Natural killer cell (primary cell): ENCODE measurements at regions not wholly inside any gene's neighbourhood (a gene's known extent, or its start where the extent isn't known, plus 50 kb on each side); places are given as distances from the start of the nearest gene placed in this dataset.
"Not testable (repeated sequence)": the region's sequence is repeated elsewhere in the genome, so short reads cannot be mapped to it uniquely, and the experiment has no call there.

ENCODE experiments used
- ATAC-seq, 3 donors: fragments of 150-1000 bp in 2 of 3; fragments of 200-7000 bp in 1 of 3; cut with Tn5 transposase; 1 replicate in 1 of 3; 2 replicates in 2 of 3; pipeline ENCODE4 v1.10.0; 2021; ENCODE audit warnings: mild to moderate bottlenecking in 2 of 3, moderate library complexity in 2 of 3
- DNase-seq, 2 donors: peaks; one replicate each; pipeline versions ENCODE4 v3.0.0 to v3.0.0-alpha.2; 2013 to 2021; ENCODE audit warnings: mixed read lengths in 1 of 2
- H3K27ac ChIP-seq: one replicate; pipeline ENCODE4 v1.5.1; 2013; ENCODE audit warnings: mild to moderate bottlenecking, low read length
- H3K27me3 ChIP-seq: one replicate; pipeline ENCODE4 v1.6.1; 2013; ENCODE audit warnings: low read length; ENCODE audit not compliant: control insufficient read depth, insufficient read depth
- H3K36me3 ChIP-seq: one replicate; pipeline ENCODE4 v1.6.1; 2013; ENCODE audit warnings: low read length; ENCODE audit not compliant: control insufficient read depth, insufficient read depth
- H3K4me1 ChIP-seq: one replicate; pipeline ENCODE4 v1.6.1; 2013; ENCODE audit warnings: low read length; ENCODE audit not compliant: control insufficient read depth, insufficient read depth
- H3K4me3 ChIP-seq: one replicate; pipeline ENCODE4 v1.5.1; 2013; ENCODE audit warnings: low read length
- H3K9me3 ChIP-seq: one replicate; pipeline ENCODE4 v1.6.1; 2013; ENCODE audit warnings: low read length; ENCODE audit not compliant: control insufficient read depth, insufficient read depth
- H3K27ac Mint-ChIP-seq, 2 donors: one replicate each; pipeline ENCODE4 v1.8.0; 2022; ENCODE audit warnings: mild to moderate bottlenecking in 2 of 2, mixed read lengths in 2 of 2, moderate library complexity in 1 of 2
- H3K27me3 Mint-ChIP-seq, 2 donors: one replicate each; pipeline ENCODE4 v1.8.0; 2022; ENCODE audit warnings: low read depth in 2 of 2, mixed read lengths in 2 of 2
- H3K36me3 Mint-ChIP-seq: one replicate; pipeline ENCODE4 v1.8.0; 2022; ENCODE audit warnings: mixed read lengths
- H3K4me1 Mint-ChIP-seq, 2 donors: one replicate each; pipeline ENCODE4 v1.8.0; 2022; ENCODE audit warnings: mixed read lengths in 2 of 2
- H3K4me3 Mint-ChIP-seq: one replicate; pipeline ENCODE4 v1.8.0; 2022; ENCODE audit warnings: mild to moderate bottlenecking, moderate library complexity, mixed read lengths
- H3K9me3 Mint-ChIP-seq, 2 donors: one replicate each; pipeline ENCODE4 v1.8.0; 2022; ENCODE audit warnings: mixed read lengths in 2 of 2
- CTCF ChIP-seq: fragments of 200-600 bp; IDR thresholded peaks from one replicate; pipeline ENCODE4 v1.8.0; 2022; ENCODE audit warnings: antibody characterized with exemption
- WGBS: methylation state at CpG from one replicate; pipeline ENCODE4 v1.1.7; 2013; ENCODE audit warnings: missing lambda C conversion rate; ENCODE audit not compliant: insufficient coverage; 5-methylcytosine and 5-hydroxymethylcytosine counted together
- intact Hi-C: fragments of 100-400 bp; cut with micrococcal nuclease; formaldehyde crosslinking; loops from one replicate; pipeline ENCODE4 v1.14.2; 2022

- Mint-ChIP-seq H3K36me3 (no peaks in the 10 kb centered on the region), H3K4me1 (no peaks in the 10 kb centered on the region), H3K9me3 (peaks cover 3 to 5% of the 10 kb centered on the region in 2 donors), H3K27me3 (peaks cover 0 to 11% of the 10 kb centered on the region in 2 donors), H3K27ac (no peak overlapping the region), H3K4me3 (no peak overlapping the region)
- Histone ChIP-seq H3K27ac (no peak overlapping the region), H3K4me3 (no peak overlapping the region), H3K27me3 (no peaks in the 10 kb centered on the region), H3K36me3 (no peaks in the 10 kb centered on the region), H3K4me1 (no peaks in the 10 kb centered on the region), H3K9me3 (no peaks in the 10 kb centered on the region)
- ATAC-seq (no peak), DNase-seq (no peak)
- intact Hi-C loops: no loop called here
- 12% methylated on average over 3 of the region's 3 CpGs for WGBS
- TF ChIP-seq CTCF: no peak
Measured at GRCh38 chr1:166418344-166418933, 251.6 kb upstream of the FAM78B start.

- H3K9me3 Mint-ChIP-seq, ATAC-seq, H3K36me3 Mint-ChIP-seq, intact Hi-C loops, H3K27me3 Mint-ChIP-seq, DNase-seq, H3K4me1 ChIP-seq, H3K27ac ChIP-seq, H3K4me3 Mint-ChIP-seq, H3K4me1 Mint-ChIP-seq, H3K9me3 ChIP-seq, H3K4me3 ChIP-seq, H3K27ac Mint-ChIP-seq, H3K27me3 ChIP-seq, H3K36me3 ChIP-seq: not testable (repeated sequence)
- WGBS: 84% methylated on average over 4 of the region's 4 CpGs
Measured at GRCh38 chr1:166422586-166422985, 255.8 kb upstream of the FAM78B start.

GRCh38 chr1:166432655-166433054 is 265.9 kb upstream of the FAM78B start:
- H3K4me1 Mint-ChIP-seq: no peaks in the 10 kb centered on the region
- 0% methylated on average over 1 of the region's 2 CpGs for WGBS
- H3K9me3 ChIP-seq: no peaks in the 10 kb centered on the region
- H3K4me1 ChIP-seq: no peaks in the 10 kb centered on the region
- no peak overlapping the region for H3K27ac ChIP-seq
- no peak overlapping the region for H3K4me3 Mint-ChIP-seq
- H3K36me3 ChIP-seq: no peaks in the 10 kb centered on the region
- peaks cover 0 to 3% of the 10 kb centered on the region in 2 donors for H3K27me3 Mint-ChIP-seq
- no peak for TF ChIP-seq CTCF
- DNase-seq: no peak
- intact Hi-C loops: no loop called here
- ATAC-seq: no peak
- H3K4me3 ChIP-seq: no peak overlapping the region
- H3K27ac Mint-ChIP-seq: no peak overlapping the region
- H3K9me3 Mint-ChIP-seq: peaks cover 0 to 2% of the 10 kb centered on the region in 2 donors
- H3K36me3 Mint-ChIP-seq: no peaks in the 10 kb centered on the region
- H3K27me3 ChIP-seq: no peaks in the 10 kb centered on the region

GRCh38 chr1:166433404-166434304 is 266.9 kb upstream of the FAM78B start:
- H3K9me3 ChIP-seq, H3K27ac ChIP-seq, H3K4me1 Mint-ChIP-seq, H3K4me3 ChIP-seq, H3K36me3 ChIP-seq, intact Hi-C loops, H3K27me3 Mint-ChIP-seq, H3K4me1 ChIP-seq, H3K27me3 ChIP-seq, H3K9me3 Mint-ChIP-seq, H3K4me3 Mint-ChIP-seq, H3K36me3 Mint-ChIP-seq, H3K27ac Mint-ChIP-seq, ATAC-seq: not testable (repeated sequence)
- peak in 1 of 2 donors; percentile 19 for DNase-seq
- WGBS: 48% methylated on average over 6 of the region's 7 CpGs
